H1 (cell line): ENCODE measurements at regions not wholly inside any gene's neighbourhood (a gene's known extent, or its start where the extent isn't known, plus 50 kb on each side); places are given as distances from the start of the nearest gene placed in this dataset.

Source experiments
- CTCF ChIA-PET: fragments of 300-600 bp; sonication (Branson Sonifier 250); formaldehyde crosslinking; loops from one replicate; lab custom pipeline; 2021; ENCODE audit not compliant: partially characterized antibody; lab: Charles Lee
- POLR2A ChIA-PET: fragments of 300-600 bp; sonication (Branson Sonifier 250); formaldehyde crosslinking; loops from one replicate; lab custom pipeline; 2021; ENCODE audit warnings: inconsistent platforms; ENCODE audit not compliant: partially characterized antibody; lab: Charles Lee
- DNase-seq, 2 experiments: peaks; one replicate each; pipeline versions ENCODE4 v3.0.0 to v3.0.0-alpha.2; 2010 to 2022; ENCODE audit warnings: low spot score in 2 of 2, low read depth in 1 of 2, mixed read lengths in 1 of 2
- FAIRE-seq: peaks from 2 replicates; lab custom pipeline; 2011; peaks lifted over from hg19 to GRCh38; lab: Jason Lieb, UNC
- H2AFZ ChIP-seq: 2 replicates; pipeline ENCODE4 v1.8.1; 2012; ENCODE audit warnings: low read length, inconsistent platforms
- H2AK5ac ChIP-seq: 2 replicates; pipeline ENCODE4 v1.6.1; 2013; ENCODE audit warnings: low read depth, low read length
- H2BK120ac ChIP-seq: replicated peaks from 2 replicates; pipeline ENCODE3; 2013; ENCODE audit warnings: low read depth, low read length, inconsistent platforms
- H2BK12ac ChIP-seq: 2 replicates; pipeline ENCODE4 v1.6.1; 2013; ENCODE audit warnings: low read depth, low read length
- H2BK15ac ChIP-seq: 2 replicates; pipeline ENCODE4 v1.6.1; 2013; ENCODE audit warnings: low read length
- H2BK20ac ChIP-seq: 2 replicates; pipeline ENCODE4 v1.6.1; 2013; ENCODE audit warnings: low read length
- H2BK5ac ChIP-seq: 2 replicates; pipeline ENCODE4 v1.6.1; 2013; ENCODE audit warnings: low read depth, low read length
- H3K14ac ChIP-seq: 2 replicates; pipeline ENCODE4 v1.6.1; 2013; ENCODE audit warnings: inconsistent platforms; ENCODE audit not compliant: insufficient read length
- H3K18ac ChIP-seq: 2 replicates; pipeline ENCODE4 v1.6.1; 2013; ENCODE audit warnings: low read length; ENCODE audit errors: extremely low read depth
- H3K23ac ChIP-seq: 2 replicates; pipeline ENCODE4 v1.6.1; 2013; ENCODE audit warnings: inconsistent platforms; ENCODE audit not compliant: insufficient read length
- H3K23me2 ChIP-seq: 2 replicates; pipeline ENCODE4 v1.6.1; 2013; ENCODE audit warnings: low read depth, low read length
- H3K27ac ChIP-seq: 2 replicates; pipeline ENCODE4 v1.6.1; 2011; ENCODE audit warnings: low read depth, low read length, inconsistent platforms
- H3K27me3 ChIP-seq, 4 experiments: replicated peaks in 1 of 4; 1 replicate in 1 of 4; 2 replicates in 3 of 4; pipeline versions ENCODE4 v1.6.1 to v1.8.1; 2011 to 2013; ENCODE audit warnings: low read length in 3 of 4, mild to moderate bottlenecking in 3 of 4, inconsistent platforms in 2 of 4, mixed read lengths in 2 of 4, moderate library complexity in 1 of 4; ENCODE audit not compliant: control insufficient read depth in 3 of 4, insufficient read depth in 3 of 4; ENCODE audit errors: extremely low read depth in 1 of 4
- H3K36me3 ChIP-seq, 4 experiments: 2 replicates each; pipeline versions ENCODE4 v1.6.1 to v1.8.1; 2011 to 2013; ENCODE audit warnings: mild to moderate bottlenecking in 4 of 4, low read length in 3 of 4, moderate library complexity in 2 of 4, control low read depth in 1 of 4, inconsistent platforms in 1 of 4; ENCODE audit not compliant: insufficient read depth in 4 of 4, control insufficient read depth in 2 of 4
- H3K4ac ChIP-seq: replicated peaks from 2 replicates; pipeline ENCODE3; 2013; ENCODE audit warnings: low read length, low read depth, mixed read lengths, inconsistent platforms; ENCODE audit not compliant: insufficient read length
- H3K4me1 ChIP-seq, 4 experiments: replicated peaks in 1 of 4; 1 replicate in 1 of 4; 2 replicates in 3 of 4; pipeline versions ENCODE4 v1.6.1 to v1.8.1; 2011 to 2013; ENCODE audit warnings: low read length in 3 of 4, inconsistent platforms in 2 of 4, mixed read lengths in 1 of 4; ENCODE audit not compliant: insufficient read depth in 4 of 4, control insufficient read depth in 3 of 4
- H3K4me2 ChIP-seq, 2 experiments: 2 replicates each; pipeline versions ENCODE4 v1.6.1 to v1.8.1; 2011 to 2013; ENCODE audit warnings: low read depth in 2 of 2, low read length in 2 of 2, control low read depth in 1 of 2, inconsistent platforms in 1 of 2, mild to moderate bottlenecking in 1 of 2; ENCODE audit not compliant: insufficient read depth in 1 of 2
- H3K4me3 ChIP-seq, 4 experiments: fragments of 200-600, 300-600 bp in 1 of 4; sonication (generic), shearing (Covaris generic), sonication (Bioruptor Twin) in 1 of 4; 2 replicates each; pipeline versions ENCODE4 v1.5.1 to v1.8.1; 2011 to 2016; ENCODE audit warnings: low read length in 4 of 4, low read depth in 3 of 4, control low read depth in 2 of 4, inconsistent platforms in 2 of 4, mild to moderate bottlenecking in 2 of 4, mixed read lengths in 1 of 4, moderate library complexity in 1 of 4; ENCODE audit not compliant: insufficient read depth in 2 of 4; ENCODE audit errors: extremely low read depth in 1 of 4
- H3K56ac ChIP-seq: replicated peaks from 2 replicates; pipeline ENCODE3; 2013; ENCODE audit warnings: low read depth, mild to moderate bottlenecking, mixed read lengths, low read length, inconsistent platforms; ENCODE audit not compliant: insufficient read length
- H3K79me1 ChIP-seq: 2 replicates; pipeline ENCODE4 v1.6.1; 2013; ENCODE audit warnings: low read depth, low read length, control low read depth
- H3K79me2 ChIP-seq, 2 experiments: 2 replicates each; pipeline versions ENCODE4 v1.6.1 to v1.8.1; 2012 to 2013; ENCODE audit warnings: low read length in 2 of 2, mild to moderate bottlenecking in 2 of 2, inconsistent platforms in 1 of 2; ENCODE audit not compliant: insufficient read depth in 2 of 2, control insufficient read depth in 1 of 2
- H3K9ac ChIP-seq, 4 experiments: replicated peaks in 1 of 4; 1 replicate in 1 of 4; 2 replicates in 3 of 4; pipeline versions ENCODE4 v1.6.1 to v1.8.1; 2011 to 2013; ENCODE audit warnings: low read depth in 3 of 4, low read length in 3 of 4, control low read depth in 2 of 4, mild to moderate bottlenecking in 2 of 4, moderate library complexity in 2 of 4, inconsistent platforms in 1 of 4; ENCODE audit errors: extremely low read depth in 1 of 4
- H3K9me3 ChIP-seq, 2 experiments: 2 replicates each; pipeline versions ENCODE4 v1.6.1 to v1.8.1; 2012 to 2013; ENCODE audit warnings: mild to moderate bottlenecking in 2 of 2, moderate library complexity in 2 of 2, control low read depth in 1 of 2, inconsistent platforms in 1 of 2, low read depth in 1 of 2, low read length in 1 of 2, mixed read lengths in 1 of 2; ENCODE audit not compliant: insufficient read depth in 2 of 2
- H4K20me1 ChIP-seq, 2 experiments: replicated peaks in 1 of 2; 2 replicates each; pipeline versions ENCODE3 to v1.8.1; 2011 to 2013; ENCODE audit warnings: inconsistent platforms in 2 of 2, low read length in 2 of 2, mild to moderate bottlenecking in 1 of 2; ENCODE audit not compliant: insufficient read depth in 2 of 2, control insufficient read depth in 1 of 2
- H4K5ac ChIP-seq: 2 replicates; pipeline ENCODE4 v1.6.1; 2013; ENCODE audit warnings: low read length, low read depth, mixed read lengths, inconsistent platforms; ENCODE audit not compliant: insufficient read length
- H4K8ac ChIP-seq: 2 replicates; pipeline ENCODE4 v1.8.0; 2013; ENCODE audit warnings: mild to moderate bottlenecking, moderate library complexity, low read length, inconsistent platforms; ENCODE audit not compliant: insufficient read depth; ENCODE audit errors: extremely low read depth
- H4K91ac ChIP-seq: replicated peaks from 2 replicates; pipeline ENCODE3; 2013; ENCODE audit warnings: low read length, mixed read lengths, inconsistent platforms; ENCODE audit not compliant: insufficient read length
- KDM1A ChIP-seq: fragments of 200-600, 300-600 bp; sonication (generic); IDR thresholded peaks from 2 replicates; pipeline ENCODE4 v1.7.1; 2016; ENCODE audit warnings: mild to moderate bottlenecking, low read length, borderline replicate concordance
- WGBS, 2 experiments: shearing (Covaris generic) in 1 of 2; methylation state at CpG; one replicate each; pipeline versions ENCODE4 v1.1.6 to v1.1.7; 2013 to 2015; ENCODE audit warnings: low lambda C conversion rate in 2 of 2, mixed read lengths in 2 of 2, inconsistent platforms in 1 of 2, low coverage in 1 of 2, missing lambda C conversion rate in 1 of 2; ENCODE audit not compliant: insufficient replicate concordance in 2 of 2, insufficient coverage in 1 of 2, insufficient read length in 1 of 2; ENCODE audit errors: extremely low coverage in 1 of 2, missing lambda C conversion rate in 1 of 2; 5-methylcytosine and 5-hydroxymethylcytosine counted together

GRCh38 chr2:181745796-181746540 is 65.7 kb upstream of the NEUROD1 start:
- DNase-seq: no peak
- TF ChIP-seq KDM1A: no peak

More at GRCh38 chr2:181745796-181746540, 65.7 kb upstream of the NEUROD1 start:
- no peak overlapping the region for H2AFZ ChIP-seq
- FAIRE-seq: no peak
- no peak overlapping the region for H2BK20ac ChIP-seq
- no peak overlapping the region for H4K5ac ChIP-seq
- H3K4ac ChIP-seq: no peak overlapping the region
- H3K23me2 ChIP-seq: no peaks in the 10 kb centered on the region
- no peak overlapping the region for H3K9ac ChIP-seq
- no peaks in the 10 kb centered on the region for H3K36me3 ChIP-seq
- no peak overlapping the region for H3K27ac ChIP-seq
- WGBS, 2 experiments: 95% methylated on average over 3 of the region's 3 CpGs; no CpG with 5 or more reads in 1 of the 2 experiments
- H4K20me1 ChIP-seq: no peaks in the 10 kb centered on the region
- no peak overlapping the region for H3K14ac ChIP-seq
- no peak overlapping the region for H3K4me3 ChIP-seq
- no peak overlapping the region for H2AK5ac ChIP-seq
- H3K23ac ChIP-seq: no peak overlapping the region
- peaks cover 0 to 3% (median 0%) of the 10 kb centered on the region in 4 experiments; a peak in 2 of 7 replicates for H3K4me1 ChIP-seq
- H3K79me1 ChIP-seq: no peaks in the 10 kb centered on the region
- H3K27me3 ChIP-seq: no peaks in the 10 kb centered on the region
- H4K8ac ChIP-seq: no peak overlapping the region
- no peak overlapping the region for H3K18ac ChIP-seq
- no peak overlapping the region for H2BK15ac ChIP-seq
- no peak overlapping the region for H3K56ac ChIP-seq
- no peak overlapping the region for H3K4me2 ChIP-seq
- H2BK5ac ChIP-seq: no peak overlapping the region
- POLR2A ChIA-PET: interaction anchor here (0.7 kb wide), 1 partner anchor 72 kb away, joined by 3 read pairs; no protein-coding TSS in a partner anchor
- H3K79me2 ChIP-seq: no peaks in the 10 kb centered on the region
- no peaks in the 10 kb centered on the region for H3K9me3 ChIP-seq
- CTCF ChIA-PET: interaction anchor here (1.0 to 1.7 kb wide), 4 partner anchors 153 to 332 kb away, joined by 3 to 5 read pairs (median 3); no protein-coding TSS in a partner anchor
- H2BK120ac ChIP-seq: no peak overlapping the region
- H4K91ac ChIP-seq: no peak overlapping the region
- no peak overlapping the region for H2BK12ac ChIP-seq
